Keratinocyte (primary cell): ENCODE measurements at regions not wholly inside any gene's neighbourhood (a gene's known extent, or its start where the extent isn't known, plus 50 kb on each side); places are given as distances from the start of the nearest gene placed in this dataset.
"Not testable (repeated sequence)": the region's sequence is repeated elsewhere in the genome, so short reads cannot be mapped to it uniquely, and the experiment has no call there.

Experiments
- DNase-seq: peaks from one replicate; pipeline ENCODE4 v3.0.0-alpha.2; 2011; ENCODE audit warnings: low read depth, missing footprints, low spot score
- FAIRE-seq: peaks from 2 replicates; lab custom pipeline; 2011; peaks lifted over from hg19 to GRCh38; lab: Jason Lieb, UNC
- H2AFZ ChIP-seq: 2 replicates; pipeline ENCODE4 v1.6.0; 2012; ENCODE audit warnings: low read length, control low read depth, inconsistent platforms; ENCODE audit not compliant: control insufficient read depth
- H3K27ac ChIP-seq: 2 replicates; pipeline ENCODE4 v1.5.1; 2011; ENCODE audit warnings: low read length; ENCODE audit not compliant: control insufficient read depth, insufficient read depth
- H3K27me3 ChIP-seq: 3 replicates; pipeline ENCODE4 v1.6.0; 2011; ENCODE audit warnings: low read length; ENCODE audit not compliant: control insufficient read depth, insufficient read depth; ENCODE audit errors: extremely low read depth
- H3K36me3 ChIP-seq, 2 experiments: 2 replicates in 1 of 2; 3 replicates in 1 of 2; pipeline ENCODE4 v1.5.1; 2011; ENCODE audit warnings: low read length in 2 of 2, mild to moderate bottlenecking in 1 of 2; ENCODE audit not compliant: control insufficient read depth in 2 of 2, insufficient read depth in 2 of 2; ENCODE audit errors: extremely low read depth in 1 of 2
- H3K4me1 ChIP-seq: 3 replicates; pipeline ENCODE4 v1.5.1; 2011; ENCODE audit warnings: low read length; ENCODE audit not compliant: control insufficient read depth, insufficient read depth; ENCODE audit errors: extremely low read depth
- H3K4me2 ChIP-seq: 3 replicates; pipeline ENCODE4 v1.6.0; 2011; ENCODE audit warnings: low read depth, low read length; ENCODE audit not compliant: control insufficient read depth, insufficient read depth; ENCODE audit errors: extremely low read depth
- H3K4me3 ChIP-seq, 3 experiments: fragments of 200-600 bp in 1 of 3; sonication (generic) in 1 of 3; 2 replicates in 2 of 3; 3 replicates in 1 of 3; pipeline ENCODE4 v1.5.1; 2011 to 2016; ENCODE audit warnings: low read length in 3 of 3, mild to moderate bottlenecking in 3 of 3, control low read depth in 2 of 3, inconsistent platforms in 1 of 3, low read depth in 1 of 3, mixed read lengths in 1 of 3, mixed run types in 1 of 3, moderate library complexity in 1 of 3; ENCODE audit not compliant: control insufficient read depth in 2 of 3, insufficient read depth in 2 of 3; ENCODE audit errors: extremely low read depth in 1 of 3
- H3K79me2 ChIP-seq: 2 replicates; pipeline ENCODE4 v1.6.0; 2012; ENCODE audit warnings: low read length; ENCODE audit not compliant: control insufficient read depth, insufficient read depth
- H3K9ac ChIP-seq: 3 replicates; pipeline ENCODE4 v1.6.0; 2011; ENCODE audit warnings: low read length; ENCODE audit not compliant: control insufficient read depth, insufficient read depth; ENCODE audit errors: extremely low read depth
- H3K9me1 ChIP-seq: 3 replicates; pipeline ENCODE4 v1.6.0; 2011; ENCODE audit warnings: low read length; ENCODE audit not compliant: control insufficient read depth, insufficient read depth; ENCODE audit errors: extremely low read depth
- H3K9me3 ChIP-seq: 2 replicates; pipeline ENCODE4 v1.5.1; 2012; ENCODE audit warnings: low read depth, low read length; ENCODE audit not compliant: control insufficient read depth
- H4K20me1 ChIP-seq: 3 replicates; pipeline ENCODE4 v1.6.0; 2011; ENCODE audit warnings: low read length; ENCODE audit not compliant: control insufficient read depth, insufficient read depth; ENCODE audit errors: extremely low read depth
- CTCF ChIP-seq, 3 experiments: IDR thresholded peaks in 1 of 3; conservative IDR thresholded peaks in 1 of 3; optimal IDR thresholded peaks in 1 of 3; 2 replicates in 2 of 3; 3 replicates in 1 of 3; pipeline versions ENCODE3 to v1.5.1; 2011; ENCODE audit warnings: low read length in 3 of 3, mild to moderate bottlenecking in 3 of 3, moderate library complexity in 2 of 3, control low read depth in 1 of 3, inconsistent platforms in 1 of 3; ENCODE audit not compliant: insufficient read depth in 2 of 3; ENCODE audit errors: extremely low read depth in 1 of 3
- EZH2 ChIP-seq: IDR thresholded peaks from one replicate; pipeline ENCODE4 v1.6.1; 2012; ENCODE audit warnings: inconsistent platforms, mild to moderate bottlenecking, low read length, moderate library complexity
- dilution Hi-C: fragments of 300-500 bp; cut with MboI; formaldehyde crosslinking; loops from one replicate; pipeline ENCODE4 v1.7.0; 2020; ENCODE audit warnings: low sequenced_read_pairs; ENCODE audit not compliant: extremely low pct_ligation_motif_present

- H3K4me2 ChIP-seq, result peak overlapping the region; percentile 25
- dilution Hi-C loops, result no loop called here
These were observed 484.5 kb upstream of the PROK2 start for GRCh38 chr3:72269475-72269874.

GRCh38 chr3:72266921-72267524 lies 482.1 kb upstream of the PROK2 start:
- FAIRE-seq, H3K36me3 ChIP-seq, H3K4me3 ChIP-seq, H3K4me1 ChIP-seq, H3K9me1 ChIP-seq, dilution Hi-C loops, H2AFZ ChIP-seq, DNase-seq, H3K27me3 ChIP-seq, H4K20me1 ChIP-seq, H3K9ac ChIP-seq, H3K27ac ChIP-seq, H3K4me2 ChIP-seq, H3K79me2 ChIP-seq, H3K9me3 ChIP-seq: not testable (repeated sequence)

More at GRCh38 chr3:72269475-72269874, 484.5 kb upstream of the PROK2 start:
- DNase-seq (no peak), FAIRE-seq (no peak)
- Histone ChIP-seq H3K9me1 (no peaks in the 10 kb centered on the region), H3K27ac (no peak overlapping the region), H4K20me1 (no peaks in the 10 kb centered on the region), H3K9ac (no peak overlapping the region), H3K4me1 (peaks cover 9% of the 10 kb centered on the region), H2AFZ (no peak overlapping the region), H3K79me2 (no peaks in the 10 kb centered on the region), H3K27me3 (peaks cover 11% of the 10 kb centered on the region), H3K4me3 (no peak overlapping the region), H3K36me3 (no peaks in the 10 kb centered on the region), H3K9me3 (no peaks in the 10 kb centered on the region)
- no peak for TF ChIP-seq EZH2
- TF ChIP-seq CTCF (optimal IDR thresholded peaks at IDR 0.05 in 1 of 3, IDR thresholded peaks at IDR 0.05 in 1 of 3, conservative IDR thresholded peaks at IDR 0.05 in 1 of 3; ENCODE audit: extremely low read depth in 1 of 3, insufficient read depth in 2 of 3, low read length in 3 of 3), result no peak

- Histone ChIP-seq H3K27ac (no peak overlapping the region), H3K27me3 (peaks cover 4% of the 10 kb centered on the region), H3K4me2 (no peak overlapping the region), H3K9me3 (no peaks in the 10 kb centered on the region), H3K9me1 (no peaks in the 10 kb centered on the region), H3K9ac (no peak overlapping the region), H4K20me1 (no peaks in the 10 kb centered on the region), H3K4me1 (peaks cover 9% of the 10 kb centered on the region), H2AFZ (no peak overlapping the region), H3K36me3 (no peaks in the 10 kb centered on the region), H3K4me3 (no peak overlapping the region), H3K79me2 (no peaks in the 10 kb centered on the region)
- no peak for DNase-seq
- TF ChIP-seq CTCF (optimal IDR thresholded peaks at IDR 0.05 in 1 of 3, IDR thresholded peaks at IDR 0.05 in 1 of 3, conservative IDR thresholded peaks at IDR 0.05 in 1 of 3; ENCODE audit: extremely low read depth in 1 of 3, insufficient read depth in 2 of 3, low read length in 3 of 3) (no peak), EZH2 (no peak)
- FAIRE-seq, result no peak
- dilution Hi-C loops, result no loop called here
These were observed 481.0 kb upstream of the PROK2 start for GRCh38 chr3:72266016-72266370.
